ENCODE measurements at regions not wholly inside any gene's neighbourhood (a gene's known extent, or its start where the extent isn't known, plus 50 kb on each side); places are given as distances from the start of the nearest gene placed in this dataset.
"Not testable (repeated sequence)": the region's sequence is repeated elsewhere in the genome, so short reads cannot be mapped to it uniquely, and the experiment has no call there.

GRCh38 chrX:9349572-9350494 is 115.0 kb upstream of the TBL1X start:
- no peak for DNase-seq

- no peak for DNase-seq
Observed at GRCh38 chrX:9351126-9351525, 113.7 kb upstream of the TBL1X start.

DNA sequence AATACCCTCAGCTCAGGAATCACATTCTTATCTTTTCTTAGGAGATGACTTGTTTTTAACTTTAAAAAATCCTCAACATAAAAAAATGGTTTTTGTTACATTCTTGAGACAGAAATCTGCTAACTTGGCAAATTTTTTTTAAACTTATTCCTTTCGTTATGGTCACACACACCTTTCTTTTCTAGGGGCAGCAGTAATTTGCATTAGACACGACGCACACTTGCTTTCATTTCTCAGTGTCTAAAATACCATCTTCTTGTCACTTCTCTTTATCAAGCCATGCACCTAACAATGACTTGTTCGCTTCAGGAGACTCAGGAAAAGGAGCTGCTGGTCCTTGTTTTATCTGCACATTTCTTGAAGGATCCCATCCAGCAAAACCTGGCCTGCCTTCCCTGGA is 112.6 kb upstream of the TBL1X start:
- DNase-seq = no peak

DNA sequence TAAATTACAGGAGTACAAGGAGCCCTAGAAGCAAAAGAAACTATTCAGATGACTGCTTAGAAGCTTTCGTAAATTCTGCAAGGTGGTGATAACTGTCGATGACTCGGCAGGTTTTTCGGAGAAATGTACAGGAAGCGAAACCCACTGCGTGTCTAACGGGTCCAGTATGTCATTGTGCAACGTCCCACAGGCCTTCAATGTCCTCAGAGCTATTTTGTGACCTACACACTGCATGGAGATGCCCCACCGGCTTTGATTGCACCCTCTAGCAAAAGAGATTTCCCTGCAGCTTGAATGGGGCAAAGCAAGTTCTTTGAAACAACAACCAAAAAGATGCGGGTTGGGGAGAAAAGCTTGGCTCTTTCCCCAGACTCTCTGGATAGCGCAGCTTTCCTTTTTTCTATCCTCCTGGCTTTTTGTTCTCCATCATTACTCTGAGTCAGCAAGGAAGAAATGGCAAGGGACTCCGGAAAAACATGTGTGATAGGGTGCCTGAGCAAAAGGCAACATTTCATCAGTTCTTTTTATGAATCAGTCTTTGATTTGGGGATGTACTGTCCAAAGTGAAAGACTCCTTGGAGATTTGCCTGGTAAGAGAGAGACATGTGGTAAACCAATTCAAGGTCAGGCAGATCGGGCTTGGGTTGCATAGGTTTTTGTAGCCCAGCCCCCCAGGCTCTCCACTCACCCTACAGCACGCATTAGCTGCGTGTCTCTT is 112.0 kb upstream of the TBL1X start:
- DNase-seq = peak; percentile 62

DNA sequence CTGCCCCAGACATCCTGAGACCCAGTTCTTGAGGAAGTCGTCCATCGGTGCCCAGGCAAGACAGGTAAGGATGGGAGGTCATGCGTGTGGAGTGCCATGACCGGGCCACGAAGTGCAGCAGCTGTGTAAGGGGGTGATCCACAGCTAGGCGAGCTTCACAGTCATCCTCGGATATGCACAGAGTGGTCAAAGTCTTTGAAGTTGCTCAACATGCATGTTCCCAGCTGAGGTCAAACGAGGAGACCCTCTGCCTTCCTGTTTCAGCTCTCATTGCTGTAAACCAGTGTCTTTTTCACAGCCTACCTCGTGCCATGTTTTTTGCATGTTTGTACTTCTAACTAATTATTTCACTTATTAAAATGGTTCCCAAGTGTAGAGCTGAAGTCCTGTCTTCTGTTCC is 109.9 kb upstream of the TBL1X start:
- no peak for DNase-seq

DNA sequence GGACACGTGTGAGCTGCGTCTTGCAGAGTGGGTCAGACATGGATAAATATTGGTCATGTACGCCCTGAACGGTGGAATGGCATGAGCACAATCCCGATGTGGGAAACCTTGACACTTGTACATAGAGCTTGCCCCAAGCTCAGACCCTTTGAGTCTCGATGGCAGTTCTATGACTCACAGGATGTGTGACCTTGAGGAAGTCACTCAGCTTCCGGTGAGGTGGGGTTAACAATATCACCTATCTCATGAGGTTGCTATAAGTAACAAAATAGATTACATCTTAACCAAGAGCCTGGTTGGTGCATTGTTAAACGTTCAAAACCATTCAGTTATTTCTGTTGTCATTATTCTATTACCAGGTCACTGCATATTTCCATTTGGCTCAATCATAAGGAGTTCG is 109.1 kb upstream of the TBL1X start:
- no peak for DNase-seq

GRCh38 chrX:9356846-9357245 is 108.0 kb upstream of the TBL1X start:
- no peak for DNase-seq

- no peak for DNase-seq
Observed at GRCh38 chrX:9357518-9358114, 107.2 kb upstream of the TBL1X start.

DNA sequence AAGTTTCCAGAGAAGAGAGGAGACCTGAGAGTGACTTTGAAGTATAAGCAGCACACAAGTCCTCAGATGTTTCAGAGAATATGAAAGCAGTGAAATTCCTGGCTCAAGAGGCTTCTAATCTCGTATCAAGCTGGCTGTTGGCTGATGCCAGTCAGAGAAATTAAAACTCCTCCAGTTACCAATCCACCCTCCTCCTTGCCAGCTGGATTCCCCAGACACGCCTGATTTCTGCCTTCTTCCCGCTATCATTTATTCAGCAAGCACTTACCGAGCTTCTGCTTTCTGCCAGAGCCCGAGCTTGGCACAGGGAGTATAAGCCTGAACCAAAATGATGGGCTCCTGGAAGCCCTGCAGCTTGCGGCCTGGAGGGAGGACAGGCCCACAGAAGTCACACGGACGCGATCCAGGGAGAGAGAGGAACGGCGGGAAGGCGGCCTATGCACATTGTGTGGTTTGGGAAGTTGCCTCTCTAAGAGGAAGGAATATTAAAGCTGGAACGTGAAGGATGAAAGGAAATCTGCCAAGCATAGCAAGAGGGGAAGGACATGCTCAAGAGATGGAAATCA is 102.4 kb upstream of the TBL1X start:
- no peak for DNase-seq

GRCh38 chrX:9367421-9367820 is 97.4 kb upstream of the TBL1X start:
- DNase-seq = no peak

GRCh38 chrX:9368262-9368661 is 96.6 kb upstream of the TBL1X start:
- no peak for DNase-seq

GRCh38 chrX:9369802-9370291 is 95.0 kb upstream of the TBL1X start:
- DNase-seq = no peak

DNA sequence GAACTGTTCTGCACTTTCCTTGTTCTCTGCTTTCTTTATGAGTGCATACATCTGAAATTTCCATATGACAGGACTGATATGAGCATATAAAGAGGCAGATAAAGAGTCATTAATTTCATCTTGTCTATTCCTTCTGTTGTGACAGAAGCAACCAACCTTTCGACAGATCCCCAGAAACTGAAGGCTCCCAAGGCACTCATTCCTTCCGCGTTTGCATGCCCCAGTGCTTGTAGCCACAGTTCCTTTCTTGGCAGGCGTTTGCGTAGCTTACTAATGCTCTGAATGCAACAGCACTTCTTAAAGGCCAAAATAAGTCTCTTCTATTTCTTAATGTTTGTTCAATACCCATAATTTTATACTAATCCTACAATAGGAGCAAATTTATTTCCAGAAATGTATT is 94.0 kb upstream of the TBL1X start:
- no peak for DNase-seq

DNA sequence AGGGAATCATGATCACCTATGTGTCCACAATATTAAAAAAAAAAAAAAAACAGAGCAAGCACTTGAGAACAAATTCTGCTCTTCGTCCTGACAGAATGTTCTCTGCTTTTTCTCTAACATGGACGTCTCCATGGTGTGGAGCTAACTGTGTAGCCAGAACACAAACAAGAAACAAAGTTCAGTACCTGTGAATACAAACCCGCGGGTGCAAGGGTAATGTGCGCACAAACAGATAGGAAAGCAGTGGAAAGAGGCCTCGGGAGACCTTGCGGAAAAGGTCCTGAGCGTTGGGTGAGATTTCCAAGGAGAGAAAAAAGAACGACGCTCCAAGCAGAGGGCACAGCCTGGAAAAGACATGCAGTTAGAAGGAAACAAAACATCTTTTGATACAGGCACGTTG is 92.0 kb upstream of the TBL1X start:
- no peak for DNase-seq

DNA sequence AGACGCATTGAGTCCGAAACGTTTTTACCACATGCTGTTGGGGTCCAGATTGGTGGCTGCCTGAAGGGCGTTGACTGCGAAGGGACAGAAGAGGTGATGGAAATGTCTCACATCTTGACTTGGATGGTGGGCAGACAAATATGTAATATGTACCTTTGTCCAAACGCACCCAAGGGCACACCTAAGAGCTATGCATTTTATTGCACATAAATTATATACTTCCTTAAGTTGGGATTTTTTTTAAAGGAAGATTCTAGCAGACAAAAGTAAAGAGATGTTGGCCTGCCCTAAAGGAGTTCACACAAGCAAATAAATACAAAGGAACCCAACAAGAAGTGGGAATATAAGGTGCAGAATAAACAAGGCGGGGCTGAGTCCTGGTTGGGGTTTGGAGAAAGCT is 91.1 kb upstream of the TBL1X start:
- no peak for DNase-seq

DNA sequence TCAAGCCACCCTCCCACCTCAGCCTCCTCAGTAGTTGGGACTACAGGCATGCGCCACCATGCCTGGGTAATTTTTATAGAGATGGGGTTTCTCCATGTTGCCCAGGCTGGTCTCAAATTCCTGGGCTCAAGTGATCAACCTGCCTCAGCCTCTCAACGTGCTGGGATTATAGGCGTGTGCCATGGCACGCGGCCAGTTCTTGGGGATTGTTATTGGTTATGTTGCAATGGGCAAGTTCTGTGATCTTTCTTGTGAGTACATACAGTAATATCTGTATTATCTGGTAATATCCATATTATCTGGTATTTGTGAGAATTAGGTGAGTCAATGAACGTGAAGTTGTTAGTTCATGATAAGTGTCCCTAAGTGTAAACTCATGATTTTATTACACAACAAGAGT is 90.3 kb upstream of the TBL1X start:
- no peak for DNase-seq

- DNase-seq = no peak
Observed at GRCh38 chrX:9376111-9376510, 88.7 kb upstream of the TBL1X start.

GRCh38 chrX:9377216-9377615 is 87.6 kb upstream of the TBL1X start:
- not testable (repeated sequence) for DNase-seq

- DNase-seq = no peak
Observed at GRCh38 chrX:9378980-9379696, 85.7 kb upstream of the TBL1X start.

- no peak for DNase-seq
Observed at GRCh38 chrX:9379697-9380551, 84.9 kb upstream of the TBL1X start.

DNA sequence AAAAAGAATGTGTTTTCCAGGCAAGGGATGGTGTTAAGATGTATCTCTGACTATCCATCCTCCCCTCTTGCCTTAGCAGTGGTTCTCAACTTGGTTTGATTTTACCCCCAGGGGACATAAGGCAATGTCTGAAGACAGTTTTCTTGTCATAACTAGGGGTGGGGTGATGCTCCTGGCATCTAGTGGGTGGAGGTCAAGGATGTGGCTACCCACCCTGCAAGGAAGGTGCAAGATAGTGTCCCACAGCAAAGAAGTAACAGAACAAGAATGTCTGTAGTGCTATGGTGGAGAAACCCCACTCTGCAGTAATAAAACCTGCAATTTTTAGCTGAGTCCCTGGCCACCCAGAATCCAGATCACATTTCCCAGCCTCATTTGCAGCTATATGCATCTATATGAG is 81.2 kb upstream of the TBL1X start:
- no peak for DNase-seq

- DNase-seq = no peak
Observed at GRCh38 chrX:9388450-9388849, 76.4 kb upstream of the TBL1X start.

Measured in GDM1 (cell line).